ENCODE measurements at regions not wholly inside any gene's neighbourhood (a gene's known extent, or its start where the extent isn't known, plus 50 kb on each side); places are given as distances from the start of the nearest gene placed in this dataset.

DNA sequence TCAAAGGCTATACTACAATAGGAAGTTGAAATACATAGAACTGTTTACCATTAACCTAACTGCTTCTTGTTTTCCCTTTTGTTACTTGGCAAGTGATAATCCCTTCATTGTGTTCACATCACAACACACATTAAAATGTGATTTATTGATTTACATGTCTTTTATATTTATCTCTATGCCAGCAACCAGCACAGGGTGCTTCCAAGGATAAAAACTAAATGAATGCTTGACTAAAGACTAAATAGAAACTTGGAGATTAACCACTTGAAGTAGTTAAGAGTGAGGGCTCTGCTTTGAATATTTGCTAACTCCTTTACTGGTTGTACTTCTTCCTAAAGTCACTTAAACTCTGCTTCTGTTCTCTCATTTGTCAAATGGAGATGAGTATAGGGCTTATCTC lies 1730.6 kb downstream of the EFNA5 start:
- TF ChIP-seq, protein P1, sequence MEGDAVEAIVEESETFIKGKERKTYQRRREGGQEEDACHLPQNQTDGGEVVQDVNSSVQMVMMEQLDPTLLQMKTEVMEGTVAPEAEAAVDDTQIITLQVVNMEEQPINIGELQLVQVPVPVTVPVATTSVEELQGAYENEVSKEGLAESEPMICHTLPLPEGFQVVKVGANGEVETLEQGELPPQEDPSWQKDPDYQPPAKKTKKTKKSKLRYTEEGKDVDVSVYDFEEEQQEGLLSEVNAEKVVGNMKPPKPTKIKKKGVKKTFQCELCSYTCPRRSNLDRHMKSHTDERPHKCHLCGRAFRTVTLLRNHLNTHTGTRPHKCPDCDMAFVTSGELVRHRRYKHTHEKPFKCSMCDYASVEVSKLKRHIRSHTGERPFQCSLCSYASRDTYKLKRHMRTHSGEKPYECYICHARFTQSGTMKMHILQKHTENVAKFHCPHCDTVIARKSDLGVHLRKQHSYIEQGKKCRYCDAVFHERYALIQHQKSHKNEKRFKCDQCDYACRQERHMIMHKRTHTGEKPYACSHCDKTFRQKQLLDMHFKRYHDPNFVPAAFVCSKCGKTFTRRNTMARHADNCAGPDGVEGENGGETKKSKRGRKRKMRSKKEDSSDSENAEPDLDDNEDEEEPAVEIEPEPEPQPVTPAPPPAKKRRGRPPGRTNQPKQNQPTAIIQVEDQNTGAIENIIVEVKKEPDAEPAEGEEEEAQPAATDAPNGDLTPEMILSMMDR (conservative IDR thresholded peaks at IDR 0.05; ENCODE audit: low read depth, low read length), result no peak
- no peak for TF ChIP-seq POLR2A (IDR thresholded peaks at IDR 0.05; ENCODE audit: low read depth, low read length)
- no peak for TF ChIP-seq RFX5 (IDR thresholded peaks at IDR 0.05; ENCODE audit: low read depth, low read length)
- no peak for TF ChIP-seq SMC3 (IDR thresholded peaks at IDR 0.05; ENCODE audit: low read depth, low read length)
- TF ChIP-seq MAZ (IDR thresholded peaks at IDR 0.05; ENCODE audit: borderline replicate concordance, low read depth, low read length), result no peak
- TF ChIP-seq RAD21 (IDR thresholded peaks at IDR 0.05; ENCODE audit: low read length), result no peak
- TF ChIP-seq, protein P2, sequence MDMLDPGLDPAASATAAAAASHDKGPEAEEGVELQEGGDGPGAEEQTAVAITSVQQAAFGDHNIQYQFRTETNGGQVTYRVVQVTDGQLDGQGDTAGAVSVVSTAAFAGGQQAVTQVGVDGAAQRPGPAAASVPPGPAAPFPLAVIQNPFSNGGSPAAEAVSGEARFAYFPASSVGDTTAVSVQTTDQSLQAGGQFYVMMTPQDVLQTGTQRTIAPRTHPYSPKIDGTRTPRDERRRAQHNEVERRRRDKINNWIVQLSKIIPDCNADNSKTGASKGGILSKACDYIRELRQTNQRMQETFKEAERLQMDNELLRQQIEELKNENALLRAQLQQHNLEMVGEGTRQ (IDR thresholded peaks at IDR 0.05; ENCODE audit: low read depth, low read length), result no peak

All from IMR-90 (cell line).